H1 (cell line): ENCODE measurements at regions not wholly inside any gene's neighbourhood (a gene's known extent, or its start where the extent isn't known, plus 50 kb on each side); places are given as distances from the start of the nearest gene placed in this dataset.

Experiments used
- CTCF ChIA-PET: fragments of 300-600 bp; sonication (Branson Sonifier 250); formaldehyde crosslinking; loops from one replicate; lab custom pipeline; 2021; ENCODE audit not compliant: partially characterized antibody; lab: Charles Lee
- POLR2A ChIA-PET: fragments of 300-600 bp; sonication (Branson Sonifier 250); formaldehyde crosslinking; loops from one replicate; lab custom pipeline; 2021; ENCODE audit warnings: inconsistent platforms; ENCODE audit not compliant: partially characterized antibody; lab: Charles Lee
- DNase-seq, 2 experiments: peaks; one replicate each; pipeline versions ENCODE4 v3.0.0 to v3.0.0-alpha.2; 2010 to 2022; ENCODE audit warnings: low spot score in 2 of 2, low read depth in 1 of 2, mixed read lengths in 1 of 2
- FAIRE-seq: peaks from 2 replicates; lab custom pipeline; 2011; peaks lifted over from hg19 to GRCh38; lab: Jason Lieb, UNC
- H2AFZ ChIP-seq: 2 replicates; pipeline ENCODE4 v1.8.1; 2012; ENCODE audit warnings: low read length, inconsistent platforms
- H2AK5ac ChIP-seq: 2 replicates; pipeline ENCODE4 v1.6.1; 2013; ENCODE audit warnings: low read depth, low read length
- H2BK120ac ChIP-seq: replicated peaks from 2 replicates; pipeline ENCODE3; 2013; ENCODE audit warnings: low read depth, low read length, inconsistent platforms
- H2BK12ac ChIP-seq: 2 replicates; pipeline ENCODE4 v1.6.1; 2013; ENCODE audit warnings: low read depth, low read length
- H2BK15ac ChIP-seq: 2 replicates; pipeline ENCODE4 v1.6.1; 2013; ENCODE audit warnings: low read length
- H2BK20ac ChIP-seq: 2 replicates; pipeline ENCODE4 v1.6.1; 2013; ENCODE audit warnings: low read length
- H2BK5ac ChIP-seq: 2 replicates; pipeline ENCODE4 v1.6.1; 2013; ENCODE audit warnings: low read depth, low read length
- H3K14ac ChIP-seq: 2 replicates; pipeline ENCODE4 v1.6.1; 2013; ENCODE audit warnings: inconsistent platforms; ENCODE audit not compliant: insufficient read length
- H3K18ac ChIP-seq: 2 replicates; pipeline ENCODE4 v1.6.1; 2013; ENCODE audit warnings: low read length; ENCODE audit errors: extremely low read depth
- H3K23ac ChIP-seq: 2 replicates; pipeline ENCODE4 v1.6.1; 2013; ENCODE audit warnings: inconsistent platforms; ENCODE audit not compliant: insufficient read length
- H3K23me2 ChIP-seq: 2 replicates; pipeline ENCODE4 v1.6.1; 2013; ENCODE audit warnings: low read depth, low read length
- H3K27ac ChIP-seq: 2 replicates; pipeline ENCODE4 v1.6.1; 2011; ENCODE audit warnings: low read depth, low read length, inconsistent platforms
- H3K27me3 ChIP-seq, 4 experiments: replicated peaks in 1 of 4; 1 replicate in 1 of 4; 2 replicates in 3 of 4; pipeline versions ENCODE4 v1.6.1 to v1.8.1; 2011 to 2013; ENCODE audit warnings: low read length in 3 of 4, mild to moderate bottlenecking in 3 of 4, inconsistent platforms in 2 of 4, mixed read lengths in 2 of 4, moderate library complexity in 1 of 4; ENCODE audit not compliant: control insufficient read depth in 3 of 4, insufficient read depth in 3 of 4; ENCODE audit errors: extremely low read depth in 1 of 4
- H3K36me3 ChIP-seq, 4 experiments: 2 replicates each; pipeline versions ENCODE4 v1.6.1 to v1.8.1; 2011 to 2013; ENCODE audit warnings: mild to moderate bottlenecking in 4 of 4, low read length in 3 of 4, moderate library complexity in 2 of 4, control low read depth in 1 of 4, inconsistent platforms in 1 of 4; ENCODE audit not compliant: insufficient read depth in 4 of 4, control insufficient read depth in 2 of 4
- H3K4ac ChIP-seq: replicated peaks from 2 replicates; pipeline ENCODE3; 2013; ENCODE audit warnings: low read length, low read depth, mixed read lengths, inconsistent platforms; ENCODE audit not compliant: insufficient read length
- H3K4me1 ChIP-seq, 4 experiments: replicated peaks in 1 of 4; 1 replicate in 1 of 4; 2 replicates in 3 of 4; pipeline versions ENCODE4 v1.6.1 to v1.8.1; 2011 to 2013; ENCODE audit warnings: low read length in 3 of 4, inconsistent platforms in 2 of 4, mixed read lengths in 1 of 4; ENCODE audit not compliant: insufficient read depth in 4 of 4, control insufficient read depth in 3 of 4
- H3K4me2 ChIP-seq, 2 experiments: 2 replicates each; pipeline versions ENCODE4 v1.6.1 to v1.8.1; 2011 to 2013; ENCODE audit warnings: low read depth in 2 of 2, low read length in 2 of 2, control low read depth in 1 of 2, inconsistent platforms in 1 of 2, mild to moderate bottlenecking in 1 of 2; ENCODE audit not compliant: insufficient read depth in 1 of 2
- H3K4me3 ChIP-seq, 4 experiments: fragments of 200-600, 300-600 bp in 1 of 4; sonication (generic), shearing (Covaris generic), sonication (Bioruptor Twin) in 1 of 4; 2 replicates each; pipeline versions ENCODE4 v1.5.1 to v1.8.1; 2011 to 2016; ENCODE audit warnings: low read length in 4 of 4, low read depth in 3 of 4, control low read depth in 2 of 4, inconsistent platforms in 2 of 4, mild to moderate bottlenecking in 2 of 4, mixed read lengths in 1 of 4, moderate library complexity in 1 of 4; ENCODE audit not compliant: insufficient read depth in 2 of 4; ENCODE audit errors: extremely low read depth in 1 of 4
- H3K56ac ChIP-seq: replicated peaks from 2 replicates; pipeline ENCODE3; 2013; ENCODE audit warnings: low read depth, mild to moderate bottlenecking, mixed read lengths, low read length, inconsistent platforms; ENCODE audit not compliant: insufficient read length
- H3K79me1 ChIP-seq: 2 replicates; pipeline ENCODE4 v1.6.1; 2013; ENCODE audit warnings: low read depth, low read length, control low read depth
- H3K79me2 ChIP-seq, 2 experiments: 2 replicates each; pipeline versions ENCODE4 v1.6.1 to v1.8.1; 2012 to 2013; ENCODE audit warnings: low read length in 2 of 2, mild to moderate bottlenecking in 2 of 2, inconsistent platforms in 1 of 2; ENCODE audit not compliant: insufficient read depth in 2 of 2, control insufficient read depth in 1 of 2
- H3K9ac ChIP-seq, 4 experiments: replicated peaks in 1 of 4; 1 replicate in 1 of 4; 2 replicates in 3 of 4; pipeline versions ENCODE4 v1.6.1 to v1.8.1; 2011 to 2013; ENCODE audit warnings: low read depth in 3 of 4, low read length in 3 of 4, control low read depth in 2 of 4, mild to moderate bottlenecking in 2 of 4, moderate library complexity in 2 of 4, inconsistent platforms in 1 of 4; ENCODE audit errors: extremely low read depth in 1 of 4
- H3K9me3 ChIP-seq, 2 experiments: 2 replicates each; pipeline versions ENCODE4 v1.6.1 to v1.8.1; 2012 to 2013; ENCODE audit warnings: mild to moderate bottlenecking in 2 of 2, moderate library complexity in 2 of 2, control low read depth in 1 of 2, inconsistent platforms in 1 of 2, low read depth in 1 of 2, low read length in 1 of 2, mixed read lengths in 1 of 2; ENCODE audit not compliant: insufficient read depth in 2 of 2
- H4K20me1 ChIP-seq, 2 experiments: replicated peaks in 1 of 2; 2 replicates each; pipeline versions ENCODE3 to v1.8.1; 2011 to 2013; ENCODE audit warnings: inconsistent platforms in 2 of 2, low read length in 2 of 2, mild to moderate bottlenecking in 1 of 2; ENCODE audit not compliant: insufficient read depth in 2 of 2, control insufficient read depth in 1 of 2
- H4K5ac ChIP-seq: 2 replicates; pipeline ENCODE4 v1.6.1; 2013; ENCODE audit warnings: low read length, low read depth, mixed read lengths, inconsistent platforms; ENCODE audit not compliant: insufficient read length
- H4K8ac ChIP-seq: 2 replicates; pipeline ENCODE4 v1.8.0; 2013; ENCODE audit warnings: mild to moderate bottlenecking, moderate library complexity, low read length, inconsistent platforms; ENCODE audit not compliant: insufficient read depth; ENCODE audit errors: extremely low read depth
- H4K91ac ChIP-seq: replicated peaks from 2 replicates; pipeline ENCODE3; 2013; ENCODE audit warnings: low read length, mixed read lengths, inconsistent platforms; ENCODE audit not compliant: insufficient read length
- CREB1 ChIP-seq: IDR thresholded peaks from 2 replicates; pipeline ENCODE4 v1.6.1; 2012; ENCODE audit warnings: inconsistent platforms
- FOSL1 ChIP-seq: IDR thresholded peaks from 2 replicates; pipeline ENCODE4 v1.6.1; 2011; ENCODE audit warnings: mild to moderate bottlenecking, low read depth, low read length, moderate library complexity; ENCODE audit not compliant: insufficient read depth
- GABPA ChIP-seq: IDR thresholded peaks from 2 replicates; pipeline ENCODE4 v1.6.1; 2011; ENCODE audit warnings: mild to moderate bottlenecking, low read length, moderate library complexity, borderline replicate concordance; ENCODE audit not compliant: insufficient read depth
- JUN ChIP-seq: IDR thresholded peaks from 2 replicates; pipeline ENCODE4 v1.6.1; 2011; ENCODE audit warnings: low read depth, mild to moderate bottlenecking, improper control_type of control experiment, low read length
- JUND ChIP-seq: IDR thresholded peaks from 2 replicates; pipeline ENCODE4 v1.6.1; 2011; ENCODE audit warnings: mild to moderate bottlenecking, improper control_type of control experiment, low read length
- KDM5A ChIP-seq: fragments of 200-600 bp; IDR thresholded peaks from 2 replicates; pipeline ENCODE4 v1.7.1; 2012; ENCODE audit warnings: mild to moderate bottlenecking, low read length, inconsistent platforms, mixed read lengths
- MAFK ChIP-seq: IDR thresholded peaks from 2 replicates; pipeline ENCODE4 v1.6.1; 2012; ENCODE audit warnings: low read depth, mild to moderate bottlenecking, improper control_type of control experiment, low read length
- MAX ChIP-seq: IDR thresholded peaks from 2 replicates; pipeline ENCODE4 v1.6.1; 2012; ENCODE audit warnings: inconsistent platforms
- TEAD4 ChIP-seq: IDR thresholded peaks from 2 replicates; pipeline ENCODE4 v1.6.1; 2012; ENCODE audit warnings: low read depth, low read length, inconsistent platforms, mixed read lengths
- WGBS, 2 experiments: shearing (Covaris generic) in 1 of 2; methylation state at CpG; one replicate each; pipeline versions ENCODE4 v1.1.6 to v1.1.7; 2013 to 2015; ENCODE audit warnings: low lambda C conversion rate in 2 of 2, mixed read lengths in 2 of 2, inconsistent platforms in 1 of 2, low coverage in 1 of 2, missing lambda C conversion rate in 1 of 2; ENCODE audit not compliant: insufficient replicate concordance in 2 of 2, insufficient coverage in 1 of 2, insufficient read length in 1 of 2; ENCODE audit errors: extremely low coverage in 1 of 2, missing lambda C conversion rate in 1 of 2; 5-methylcytosine and 5-hydroxymethylcytosine counted together

- Histone ChIP-seq H3K4ac (no peak overlapping the region), H4K5ac (no peak overlapping the region), H4K20me1 (no peaks in the 10 kb centered on the region), H3K79me2 (no peaks in the 10 kb centered on the region), H3K56ac (no peak overlapping the region), H3K23ac (no peak overlapping the region), H3K79me1 (no peaks in the 10 kb centered on the region), H3K4me2 (no peak overlapping the region), H3K4me3 (no peak overlapping the region), H3K9ac (no peak overlapping the region), H3K27me3 (no peaks in the 10 kb centered on the region), H2AK5ac (no peak overlapping the region), H2BK20ac (no peak overlapping the region), H3K36me3 (no peaks in the 10 kb centered on the region), H3K23me2 (no peaks in the 10 kb centered on the region), H2BK12ac (no peak overlapping the region), H4K8ac (no peak overlapping the region), H3K27ac (no peak overlapping the region), H3K4me1 (no peaks in the 10 kb centered on the region), H2BK15ac (no peak overlapping the region), H4K91ac (no peak overlapping the region), H2BK5ac (no peak overlapping the region), H3K18ac (no peak overlapping the region), H3K14ac (no peak overlapping the region), H2AFZ (no peak overlapping the region; the same call in 1 of the 2 replicates), H2BK120ac (no peak overlapping the region), H3K9me3 (no peaks in the 10 kb centered on the region)
- ChIA-PET CTCF (interaction anchor here (1.1 kb wide), 1 partner anchor 12 kb away, joined by 3 read pairs; no protein-coding TSS in a partner anchor), POLR2A (no interaction called here)
- FAIRE-seq (no peak), DNase-seq (no peak)
- 86% methylated on average over 7 of the region's 7 CpGs; no CpG with 5 or more reads in 1 of the 2 experiments for WGBS, 2 experiments
- TF ChIP-seq MAX = no peak
- TF ChIP-seq TEAD4 = no peak
- TF ChIP-seq GABPA = no peak
- no peak for TF ChIP-seq MAFK
- TF ChIP-seq CREB1 = no peak
- no peak for TF ChIP-seq KDM5A
- no peak for TF ChIP-seq FOSL1
- TF ChIP-seq JUN = no peak
- TF ChIP-seq JUND = no peak
These were observed 545.9 kb upstream of the MIR17HG start for GRCh38 chr13:90801621-90802020.
